GM23338 (cell line): ENCODE measurements at regions not wholly inside any gene's neighbourhood (a gene's known extent, or its start where the extent isn't known, plus 50 kb on each side); places are given as distances from the start of the nearest gene placed in this dataset.

Experiments used
- ATAC-seq: fragments of 200-7000 bp; cut with Tn5 transposase; 3 replicates; pipeline ENCODE4 v1.9.1; 2020
- DNase-seq: peaks from one replicate; pipeline ENCODE4 v3.0.0-alpha.2; 2015; ENCODE audit warnings: low spot score
- H2AFZ ChIP-seq: fragments of 200-600 bp; sonication (generic); 2 replicates; pipeline ENCODE4 v1.8.0; 2016; ENCODE audit warnings: antibody characterized with exemption, mild to moderate bottlenecking, moderate library complexity
- H3F3A ChIP-seq: fragments of 200-600 bp; sonication (generic); replicated peaks from 2 replicates; pipeline ENCODE4 v1.8.0; 2017; ENCODE audit warnings: antibody characterized with exemption, mixed run types, low read depth
- H3K27ac ChIP-seq: fragments of 200-600 bp; sonication (generic); 2 replicates; pipeline ENCODE4 v1.6.1; 2016; ENCODE audit warnings: low read depth
- H3K27me3 ChIP-seq: fragments of 200-600 bp; sonication (generic); 2 replicates; pipeline ENCODE4 v1.8.0; 2016; ENCODE audit warnings: mild to moderate bottlenecking, mixed run types, moderate library complexity; ENCODE audit not compliant: insufficient read depth
- H3K36me3 ChIP-seq: fragments of 200-600 bp; sonication (generic); 2 replicates; pipeline ENCODE4 v1.8.0; 2016; ENCODE audit warnings: mild to moderate bottlenecking; ENCODE audit not compliant: insufficient read depth
- H3K4me1 ChIP-seq: fragments of 200-600 bp; sonication (generic); 2 replicates; pipeline ENCODE4 v1.8.0; 2016; ENCODE audit warnings: mild to moderate bottlenecking, moderate library complexity; ENCODE audit not compliant: insufficient read depth
- H3K4me2 ChIP-seq: fragments of 200-600 bp; sonication (generic); 2 replicates; pipeline ENCODE4 v1.7.1; 2017; ENCODE audit warnings: mixed run types
- H3K4me3 ChIP-seq: fragments of 200-600 bp; sonication (generic); 2 replicates; pipeline ENCODE4 v1.6.1; 2016; ENCODE audit warnings: mixed run types
- H3K79me2 ChIP-seq: fragments of 200-600 bp; sonication (generic); replicated peaks from 2 replicates; pipeline ENCODE4 v1.8.0; 2017; ENCODE audit warnings: mild to moderate bottlenecking; ENCODE audit not compliant: insufficient read depth
- H3K9me2 ChIP-seq: fragments of 200-600 bp; sonication (generic); 2 replicates; pipeline ENCODE4 v1.8.0; 2017; ENCODE audit not compliant: insufficient read depth
- H4K20me1 ChIP-seq: fragments of 200-600 bp; sonication (generic); replicated peaks from 2 replicates; pipeline ENCODE4 v1.8.0; 2017; ENCODE audit warnings: mild to moderate bottlenecking; ENCODE audit not compliant: insufficient read depth
- H3K27ac Mint-ChIP-seq: 2 replicates; pipeline ENCODE4 v1.8.0; 2020; ENCODE audit warnings: inconsistent platforms, mild to moderate bottlenecking, moderate library complexity, mixed read lengths
- H3K27me3 Mint-ChIP-seq: 3 replicates; pipeline ENCODE4 v1.8.0; 2022; ENCODE audit warnings: low read depth, mild to moderate bottlenecking, moderate library complexity, mixed read lengths, inconsistent platforms; ENCODE audit not compliant: insufficient read depth, poor library complexity
- H3K36me3 Mint-ChIP-seq: 3 replicates; pipeline ENCODE4 v1.8.0; 2021; ENCODE audit warnings: low read depth, mild to moderate bottlenecking, inconsistent platforms, moderate library complexity, mixed read lengths
- H3K4me1 Mint-ChIP-seq: 3 replicates; pipeline ENCODE4 v1.8.0; 2020; ENCODE audit warnings: mild to moderate bottlenecking, inconsistent platforms, mixed read lengths
- H3K4me3 Mint-ChIP-seq: 3 replicates; pipeline ENCODE4 v1.8.0; 2021; ENCODE audit warnings: moderate library complexity, mild to moderate bottlenecking, inconsistent platforms, mixed read lengths
- H3K9me3 Mint-ChIP-seq: 3 replicates; pipeline ENCODE4 v1.8.0; 2020; ENCODE audit warnings: moderate library complexity, mild to moderate bottlenecking, inconsistent platforms, mixed read lengths
- CREB1 ChIP-seq: fragments of 250-450 bp; sonication (Bioruptor Pico); IDR thresholded peaks from 2 replicates; pipeline ENCODE4 v1.5.0; 2020; ENCODE audit warnings: low read depth, mild to moderate bottlenecking, moderate library complexity
- EZH2 ChIP-seq: fragments of 200-600 bp; sonication (generic); IDR thresholded peaks from one replicate; pipeline ENCODE4 v1.8.0; 2017; ENCODE audit warnings: antibody characterized with exemption, mild to moderate bottlenecking, low read depth; ENCODE audit not compliant: unreplicated experiment
- EZH2phosphoT487 ChIP-seq: fragments of 200-600 bp; sonication (generic); IDR thresholded peaks from one replicate; pipeline ENCODE4 v1.8.1; 2018; ENCODE audit warnings: antibody characterized with exemption; ENCODE audit not compliant: unreplicated experiment
- JUNB ChIP-seq: IDR thresholded peaks from one replicate; pipeline ENCODE4 v1.6.1; 2016; ENCODE audit warnings: antibody characterized with exemption; ENCODE audit not compliant: unreplicated experiment
- NANOG ChIP-seq: IDR thresholded peaks from 2 replicates; pipeline ENCODE4 v1.6.1; 2016; ENCODE audit warnings: antibody characterized with exemption, borderline replicate concordance
- POLR2AphosphoS5 ChIP-seq: IDR thresholded peaks from 2 replicates; pipeline ENCODE4 v1.6.1; 2016; ENCODE audit warnings: antibody characterized with exemption, low read depth
- REST ChIP-seq: IDR thresholded peaks from one replicate; pipeline ENCODE4 v1.6.1; 2018; ENCODE audit warnings: antibody characterized with exemption; ENCODE audit not compliant: unreplicated experiment
- STAT1 ChIP-seq: IDR thresholded peaks from one replicate; pipeline ENCODE4 v1.6.1; 2016; ENCODE audit warnings: antibody characterized with exemption; ENCODE audit not compliant: unreplicated experiment
- ZNF114 ChIP-seq: fragments of 250-450 bp; sonication (Bioruptor Pico); IDR thresholded peaks from 2 replicates; pipeline ENCODE4 v1.5.0; 2020; ENCODE audit warnings: mild to moderate bottlenecking, moderate library complexity
- ZNF331 ChIP-seq: fragments of 250-450 bp; sonication (Bioruptor Pico); IDR thresholded peaks from 2 replicates; pipeline ENCODE4 v1.5.0; 2020; ENCODE audit warnings: low read depth, mild to moderate bottlenecking, moderate library complexity
- TF ChIP-seq, protein P1 (sequence below), 2 experiments: fragments of 200-600 bp in 1 of 2; sonication (generic) in 1 of 2; conservative IDR thresholded peaks; 2 replicates each; pipeline versions ENCODE4 v1.5.1 to v1.6.1; 2016 to 2017; ENCODE audit warnings: antibody characterized with exemption in 2 of 2, low read depth in 2 of 2, mild to moderate bottlenecking in 2 of 2, moderate library complexity in 1 of 2
- TF ChIP-seq, protein P2 (sequence below): IDR thresholded peaks from 2 replicates; pipeline ENCODE4 v1.6.1; 2016; ENCODE audit warnings: antibody characterized with exemption
- TF ChIP-seq, protein P3 (sequence below): fragments of 250-450 bp; sonication (Bioruptor Pico); IDR thresholded peaks from 2 replicates; pipeline ENCODE4 v1.5.0; 2020; ENCODE audit warnings: mild to moderate bottlenecking, moderate library complexity

DNA sequence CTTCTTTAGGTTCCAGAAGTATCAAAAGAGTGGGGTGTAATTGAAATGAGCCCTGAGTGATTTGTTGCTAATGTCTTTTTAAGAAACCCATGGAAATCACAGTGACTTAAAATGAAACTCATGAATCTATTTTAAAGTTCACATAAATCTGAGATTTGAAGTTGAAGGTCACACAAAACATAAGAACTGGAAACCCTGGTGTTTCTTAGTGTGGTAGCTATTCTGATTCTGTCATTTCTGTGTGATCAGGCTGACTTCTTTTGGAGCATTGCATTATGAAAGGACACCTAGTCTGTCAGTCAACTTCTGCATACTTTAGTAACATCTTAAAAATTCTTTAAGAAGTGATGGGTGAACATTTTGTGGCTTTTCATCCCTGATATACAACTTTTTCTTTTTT, 448.8 kb downstream of the TLE4 start:
- Histone ChIP-seq H3K9me2 (peaks cover 15% of the 10 kb centered on the region), H3K27me3 (no peaks in the 10 kb centered on the region), H3K79me2 (no peaks in the 10 kb centered on the region), H3F3A (no peaks in the 10 kb centered on the region), H3K4me2 (no peak overlapping the region), H3K36me3 (no peaks in the 10 kb centered on the region), H3K4me3 (no peak overlapping the region), H2AFZ (no peak overlapping the region), H4K20me1 (no peaks in the 10 kb centered on the region), H3K27ac (no peak overlapping the region), H3K4me1 (no peaks in the 10 kb centered on the region)
- Mint-ChIP-seq H3K27ac (no peak overlapping the region), H3K4me1 (no peaks in the 10 kb centered on the region), H3K4me3 (no peak overlapping the region), H3K36me3 (no peaks in the 10 kb centered on the region), H3K9me3 (no peaks in the 10 kb centered on the region), H3K27me3 (no peaks in the 10 kb centered on the region)
- ATAC-seq, result no peak
- TF ChIP-seq EZH2, result no peak
- no peak for TF ChIP-seq ZNF331 (CRISPR knock-in tag)
- no peak for TF ChIP-seq EZH2phosphoT487
- TF ChIP-seq, protein P1, sequence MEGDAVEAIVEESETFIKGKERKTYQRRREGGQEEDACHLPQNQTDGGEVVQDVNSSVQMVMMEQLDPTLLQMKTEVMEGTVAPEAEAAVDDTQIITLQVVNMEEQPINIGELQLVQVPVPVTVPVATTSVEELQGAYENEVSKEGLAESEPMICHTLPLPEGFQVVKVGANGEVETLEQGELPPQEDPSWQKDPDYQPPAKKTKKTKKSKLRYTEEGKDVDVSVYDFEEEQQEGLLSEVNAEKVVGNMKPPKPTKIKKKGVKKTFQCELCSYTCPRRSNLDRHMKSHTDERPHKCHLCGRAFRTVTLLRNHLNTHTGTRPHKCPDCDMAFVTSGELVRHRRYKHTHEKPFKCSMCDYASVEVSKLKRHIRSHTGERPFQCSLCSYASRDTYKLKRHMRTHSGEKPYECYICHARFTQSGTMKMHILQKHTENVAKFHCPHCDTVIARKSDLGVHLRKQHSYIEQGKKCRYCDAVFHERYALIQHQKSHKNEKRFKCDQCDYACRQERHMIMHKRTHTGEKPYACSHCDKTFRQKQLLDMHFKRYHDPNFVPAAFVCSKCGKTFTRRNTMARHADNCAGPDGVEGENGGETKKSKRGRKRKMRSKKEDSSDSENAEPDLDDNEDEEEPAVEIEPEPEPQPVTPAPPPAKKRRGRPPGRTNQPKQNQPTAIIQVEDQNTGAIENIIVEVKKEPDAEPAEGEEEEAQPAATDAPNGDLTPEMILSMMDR (conservative IDR thresholded peaks at IDR 0.05; ENCODE audit: low read depth in 2 of 2), result no peak
- TF ChIP-seq POLR2AphosphoS5, result no peak
- no peak for TF ChIP-seq NANOG
- TF ChIP-seq, protein P2, sequence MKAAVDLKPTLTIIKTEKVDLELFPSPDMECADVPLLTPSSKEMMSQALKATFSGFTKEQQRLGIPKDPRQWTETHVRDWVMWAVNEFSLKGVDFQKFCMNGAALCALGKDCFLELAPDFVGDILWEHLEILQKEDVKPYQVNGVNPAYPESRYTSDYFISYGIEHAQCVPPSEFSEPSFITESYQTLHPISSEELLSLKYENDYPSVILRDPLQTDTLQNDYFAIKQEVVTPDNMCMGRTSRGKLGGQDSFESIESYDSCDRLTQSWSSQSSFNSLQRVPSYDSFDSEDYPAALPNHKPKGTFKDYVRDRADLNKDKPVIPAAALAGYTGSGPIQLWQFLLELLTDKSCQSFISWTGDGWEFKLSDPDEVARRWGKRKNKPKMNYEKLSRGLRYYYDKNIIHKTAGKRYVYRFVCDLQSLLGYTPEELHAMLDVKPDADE, result no peak
- TF ChIP-seq JUNB, result no peak
- TF ChIP-seq, protein P3, sequence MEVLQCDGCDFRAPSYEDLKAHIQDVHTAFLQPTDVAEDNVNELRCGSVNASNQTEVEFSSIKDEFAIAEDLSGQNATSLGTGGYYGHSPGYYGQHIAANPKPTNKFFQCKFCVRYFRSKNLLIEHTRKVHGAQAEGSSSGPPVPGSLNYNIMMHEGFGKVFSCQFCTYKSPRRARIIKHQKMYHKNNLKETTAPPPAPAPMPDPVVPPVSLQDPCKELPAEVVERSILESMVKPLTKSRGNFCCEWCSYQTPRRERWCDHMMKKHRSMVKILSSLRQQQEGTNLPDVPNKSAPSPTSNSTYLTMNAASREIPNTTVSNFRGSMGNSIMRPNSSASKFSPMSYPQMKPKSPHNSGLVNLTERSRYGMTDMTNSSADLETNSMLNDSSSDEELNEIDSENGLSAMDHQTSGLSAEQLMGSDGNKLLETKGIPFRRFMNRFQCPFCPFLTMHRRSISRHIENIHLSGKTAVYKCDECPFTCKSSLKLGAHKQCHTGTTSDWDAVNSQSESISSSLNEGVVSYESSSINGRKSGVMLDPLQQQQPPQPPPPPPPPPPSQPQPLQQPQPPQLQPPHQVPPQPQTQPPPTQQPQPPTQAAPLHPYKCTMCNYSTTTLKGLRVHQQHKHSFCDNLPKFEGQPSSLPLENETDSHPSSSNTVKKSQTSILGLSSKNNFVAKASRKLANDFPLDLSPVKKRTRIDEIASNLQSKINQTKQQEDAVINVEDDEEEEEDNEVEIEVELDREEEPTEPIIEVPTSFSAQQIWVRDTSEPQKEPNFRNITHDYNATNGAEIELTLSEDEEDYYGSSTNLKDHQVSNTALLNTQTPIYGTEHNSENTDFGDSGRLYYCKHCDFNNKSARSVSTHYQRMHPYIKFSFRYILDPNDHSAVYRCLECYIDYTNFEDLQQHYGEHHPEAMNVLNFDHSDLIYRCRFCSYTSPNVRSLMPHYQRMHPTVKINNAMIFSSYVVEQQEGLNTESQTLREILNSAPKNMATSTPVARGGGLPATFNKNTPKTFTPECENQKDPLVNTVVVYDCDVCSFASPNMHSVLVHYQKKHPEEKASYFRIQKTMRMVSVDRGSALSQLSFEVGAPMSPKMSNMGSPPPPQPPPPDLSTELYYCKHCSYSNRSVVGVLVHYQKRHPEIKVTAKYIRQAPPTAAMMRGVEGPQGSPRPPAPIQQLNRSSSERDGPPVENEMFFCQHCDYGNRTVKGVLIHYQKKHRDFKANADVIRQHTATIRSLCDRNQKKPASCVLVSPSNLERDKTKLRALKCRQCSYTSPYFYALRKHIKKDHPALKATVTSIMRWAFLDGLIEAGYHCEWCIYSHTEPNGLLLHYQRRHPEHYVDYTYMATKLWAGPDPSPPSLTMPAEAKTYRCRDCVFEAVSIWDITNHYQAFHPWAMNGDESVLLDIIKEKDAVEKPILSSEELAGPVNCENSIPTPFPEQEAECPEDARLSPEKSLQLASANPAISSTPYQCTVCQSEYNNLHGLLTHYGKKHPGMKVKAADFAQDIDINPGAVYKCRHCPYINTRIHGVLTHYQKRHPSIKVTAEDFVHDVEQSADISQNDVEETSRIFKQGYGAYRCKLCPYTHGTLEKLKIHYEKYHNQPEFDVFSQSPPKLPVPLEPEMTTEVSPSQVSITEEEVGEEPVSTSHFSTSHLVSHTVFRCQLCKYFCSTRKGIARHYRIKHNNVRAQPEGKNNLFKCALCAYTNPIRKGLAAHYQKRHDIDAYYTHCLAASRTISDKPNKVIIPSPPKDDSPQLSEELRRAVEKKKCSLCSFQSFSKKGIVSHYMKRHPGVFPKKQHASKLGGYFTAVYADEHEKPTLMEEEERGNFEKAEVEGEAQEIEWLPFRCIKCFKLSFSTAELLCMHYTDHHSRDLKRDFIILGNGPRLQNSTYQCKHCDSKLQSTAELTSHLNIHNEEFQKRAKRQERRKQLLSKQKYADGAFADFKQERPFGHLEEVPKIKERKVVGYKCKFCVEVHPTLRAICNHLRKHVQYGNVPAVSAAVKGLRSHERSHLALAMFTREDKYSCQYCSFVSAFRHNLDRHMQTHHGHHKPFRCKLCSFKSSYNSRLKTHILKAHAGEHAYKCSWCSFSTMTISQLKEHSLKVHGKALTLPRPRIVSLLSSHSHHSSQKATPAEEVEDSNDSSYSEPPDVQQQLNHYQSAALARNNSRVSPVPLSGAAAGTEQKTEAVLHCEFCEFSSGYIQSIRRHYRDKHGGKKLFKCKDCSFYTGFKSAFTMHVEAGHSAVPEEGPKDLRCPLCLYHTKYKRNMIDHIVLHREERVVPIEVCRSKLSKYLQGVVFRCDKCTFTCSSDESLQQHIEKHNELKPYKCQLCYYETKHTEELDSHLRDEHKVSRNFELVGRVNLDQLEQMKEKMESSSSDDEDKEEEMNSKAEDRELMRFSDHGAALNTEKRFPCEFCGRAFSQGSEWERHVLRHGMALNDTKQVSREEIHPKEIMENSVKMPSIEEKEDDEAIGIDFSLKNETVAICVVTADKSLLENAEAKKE (CRISPR knock-in tag), result no peak
- TF ChIP-seq CREB1, result no peak
- TF ChIP-seq REST, result no peak
- TF ChIP-seq STAT1, result no peak
- TF ChIP-seq ZNF114 (CRISPR knock-in tag), result no peak
- DNase-seq, result no peak
